Activated T-cell treated with anti-CD3 and anti-CD28 coated beads for 4 hours (primary cell): ENCODE measurements at regions not wholly inside any gene's neighbourhood (a gene's known extent, or its start where the extent isn't known, plus 50 kb on each side); places are given as distances from the start of the nearest gene placed in this dataset.
"Not testable (repeated sequence)": the region's sequence is repeated elsewhere in the genome, so short reads cannot be mapped to it uniquely, and the experiment has no call there.

Source experiments
- DNase-seq: peaks from one replicate; pipeline ENCODE4 v3.0.0-alpha.2; 2020

GRCh38 chr18:59799383-59800015 lies 100.3 kb upstream of the PMAIP1 start:
- no peak for DNase-seq

- DNase-seq, result no peak
Observed at GRCh38 chr18:59795882-59796281, 98.7 kb upstream of the CCBE1 start.

- DNase-seq, result no peak
Observed at GRCh38 chr18:59792353-59792752, 95.1 kb upstream of the CCBE1 start.

- not testable (repeated sequence) for DNase-seq
Observed at GRCh38 chr18:59790346-59790936, 93.2 kb upstream of the CCBE1 start.

- DNase-seq, result no peak
Observed at GRCh38 chr18:59788791-59789106, 91.5 kb upstream of the CCBE1 start.

- no peak for DNase-seq
Observed at GRCh38 chr18:59787998-59788790, 91.0 kb upstream of the CCBE1 start.

GRCh38 chr18:59784694-59785093 lies 87.5 kb upstream of the CCBE1 start:
- DNase-seq, result no peak

- no peak for DNase-seq
Observed at GRCh38 chr18:59783138-59783537, 85.9 kb upstream of the CCBE1 start.

- DNase-seq, result no peak
Observed at GRCh38 chr18:59779979-59780378, 82.8 kb upstream of the CCBE1 start.

GRCh38 chr18:59778434-59778833 lies 81.2 kb upstream of the CCBE1 start:
- DNase-seq, result no peak

- no peak for DNase-seq
Observed at GRCh38 chr18:59777636-59778035, 80.4 kb upstream of the CCBE1 start.

- no peak for DNase-seq
Observed at GRCh38 chr18:59769129-59769865, 72.1 kb upstream of the CCBE1 start.

- DNase-seq, result no peak
Observed at GRCh38 chr18:59768409-59768808, 71.2 kb upstream of the CCBE1 start.

- DNase-seq, result no peak
Observed at GRCh38 chr18:59767732-59768131, 70.5 kb upstream of the CCBE1 start.

GRCh38 chr18:59765343-59765742 lies 68.1 kb upstream of the CCBE1 start:
- DNase-seq, result no peak

GRCh38 chr18:59764281-59764680 lies 67.1 kb upstream of the CCBE1 start:
- no peak for DNase-seq

GRCh38 chr18:59763541-59764136 lies 66.4 kb upstream of the CCBE1 start:
- DNase-seq, result no peak

- DNase-seq, result no peak
Observed at GRCh38 chr18:59760619-59761600, 63.7 kb upstream of the CCBE1 start.

- no peak for DNase-seq
Observed at GRCh38 chr18:59760212-59760611, 63.0 kb upstream of the CCBE1 start.

GRCh38 chr18:59758837-59759236 lies 61.6 kb upstream of the CCBE1 start:
- no peak for DNase-seq

GRCh38 chr18:59758106-59758505 lies 60.9 kb upstream of the CCBE1 start:
- no peak for DNase-seq

- no peak for DNase-seq
Observed at GRCh38 chr18:59752666-59753065, 55.4 kb upstream of the CCBE1 start.
